ENCODE measurements at regions not wholly inside any gene's neighbourhood (a gene's known extent, or its start where the extent isn't known, plus 50 kb on each side); places are given as distances from the start of the nearest gene placed in this dataset.

DNA sequence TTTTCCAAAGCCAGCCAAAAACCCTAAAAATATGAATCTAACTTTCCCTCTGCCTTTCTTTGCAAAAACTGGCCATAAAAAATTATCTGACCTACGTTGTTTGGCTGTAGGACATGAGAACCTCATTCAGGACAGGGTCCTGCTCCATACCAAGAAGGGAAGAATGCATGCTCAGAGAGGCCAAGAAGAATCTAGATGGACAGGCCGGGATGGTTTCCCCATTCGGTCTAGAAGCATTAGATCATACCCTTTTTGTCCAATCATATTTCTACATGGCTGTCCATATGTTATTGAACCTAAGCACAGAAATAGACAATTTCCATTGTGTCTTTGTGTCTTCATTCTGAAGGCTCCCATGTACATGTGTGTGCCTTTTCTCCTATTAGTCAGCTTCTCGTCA lies 2120.4 kb upstream of the PIK3C3 start (continued):
- TF ChIP-seq, protein P1, sequence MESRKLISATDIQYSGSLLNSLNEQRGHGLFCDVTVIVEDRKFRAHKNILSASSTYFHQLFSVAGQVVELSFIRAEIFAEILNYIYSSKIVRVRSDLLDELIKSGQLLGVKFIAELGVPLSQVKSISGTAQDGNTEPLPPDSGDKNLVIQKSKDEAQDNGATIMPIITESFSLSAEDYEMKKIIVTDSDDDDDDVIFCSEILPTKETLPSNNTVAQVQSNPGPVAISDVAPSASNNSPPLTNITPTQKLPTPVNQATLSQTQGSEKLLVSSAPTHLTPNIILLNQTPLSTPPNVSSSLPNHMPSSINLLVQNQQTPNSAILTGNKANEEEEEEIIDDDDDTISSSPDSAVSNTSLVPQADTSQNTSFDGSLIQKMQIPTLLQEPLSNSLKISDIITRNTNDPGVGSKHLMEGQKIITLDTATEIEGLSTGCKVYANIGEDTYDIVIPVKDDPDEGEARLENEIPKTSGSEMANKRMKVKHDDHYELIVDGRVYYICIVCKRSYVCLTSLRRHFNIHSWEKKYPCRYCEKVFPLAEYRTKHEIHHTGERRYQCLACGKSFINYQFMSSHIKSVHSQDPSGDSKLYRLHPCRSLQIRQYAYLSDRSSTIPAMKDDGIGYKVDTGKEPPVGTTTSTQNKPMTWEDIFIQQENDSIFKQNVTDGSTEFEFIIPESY (IDR thresholded peaks at IDR 0.05), result no peak

DNA sequence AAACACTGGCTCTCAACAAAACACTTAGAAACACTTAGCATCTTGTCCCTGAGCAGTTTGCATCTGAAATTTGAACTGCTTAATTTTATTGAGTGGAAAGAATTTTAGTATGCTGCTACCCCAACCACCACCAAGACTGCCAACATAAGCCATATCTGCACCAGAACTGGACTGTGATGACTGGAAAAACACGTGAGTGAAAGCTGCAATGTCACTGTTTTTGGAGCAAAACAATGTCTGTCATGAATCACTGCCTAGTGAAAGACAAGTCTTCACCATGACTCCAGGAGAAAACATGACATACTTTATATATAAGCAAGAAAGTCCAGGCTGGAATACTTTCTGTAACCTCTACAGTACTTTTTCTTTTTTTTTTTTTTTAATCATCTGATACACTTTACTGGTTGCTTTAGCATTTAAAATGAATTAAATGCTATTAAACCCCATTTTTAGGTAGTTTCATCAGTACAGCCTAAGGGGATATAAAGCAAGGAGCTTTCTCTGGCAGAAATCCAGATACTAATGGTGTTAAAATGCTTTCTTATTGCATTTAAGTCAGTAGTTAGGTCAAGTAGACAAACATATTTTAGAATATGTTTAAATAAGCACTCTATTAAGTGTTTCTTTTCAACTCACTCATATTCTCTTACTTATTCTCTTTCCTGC lies 2129.4 kb upstream of the PIK3C3 start:
- CTCF ChIA-PET, result no interaction called here
- BruUV-seq (replicated peaks), result no TSS peak
- 0% methylated on average over 1 of the region's 1 CpG for WGBS (ENCODE audit: insufficient coverage, insufficient replicate concordance, low lambda C conversion rate, missing lambda C conversion rate)

More for the DNA sequence above, 2129.4 kb upstream of the PIK3C3 start:
- ATAC-seq (no peak), FAIRE-seq (no peak), DNase-seq (ENCODE audit: low read depth, low spot score) (no peak)
- no peak overlapping the region for H2AFZ ChIP-seq (ENCODE audit: control insufficient read depth, low read depth, low read length)
- ChIA-PET POLR2A (no interaction called here), SMC1A (ENCODE audit: uncharacterized antibody, unreplicated experiment) (interaction anchor here (1.5 kb wide), 1 partner anchor 11 kb away, joined by 3 read pairs; no protein-coding TSS in a partner anchor), RAD21 (ENCODE audit: unreplicated experiment) (no interaction called here)
- no peak overlapping the region for H3K4me3 ChIP-seq
- no peaks in the 10 kb centered on the region for H3K9me3 ChIP-seq (replicated peaks; ENCODE audit: control insufficient read depth, insufficient read depth, low read length)
- H3K79me2 ChIP-seq (ENCODE audit: control insufficient read depth, insufficient read depth, low read length), result no peaks in the 10 kb centered on the region
- H3K27ac ChIP-seq (ENCODE audit: control insufficient read depth, insufficient read depth), result no peak overlapping the region
- H3K4me2 ChIP-seq (ENCODE audit: control insufficient read depth, insufficient read depth), result no peak overlapping the region
- TF ChIP-seq MXI1 (IDR thresholded peaks at IDR 0.05; ENCODE audit: low read depth, low read length) (no peak), ZNF217 (IDR thresholded peaks at IDR 0.05) (no peak), BCL11A (IDR thresholded peaks at IDR 0.05; ENCODE audit: low read depth, low read length) (no peak), PML (IDR thresholded peaks at IDR 0.05; ENCODE audit: low read length) (no peak), TARDBP (IDR thresholded peaks at IDR 0.05; ENCODE audit: borderline replicate concordance) (no peak), IKZF1 (conservative IDR thresholded peaks at IDR 0.05) (no peak), CBX3 (IDR thresholded peaks at IDR 0.05; ENCODE audit: borderline replicate concordance, low read depth) (no peak), FOXK2 (IDR thresholded peaks at IDR 0.05) (no peak), NFIC (IDR thresholded peaks at IDR 0.05; ENCODE audit: low read depth, low read length) (no peak), POLR2A (IDR thresholded peaks at IDR 0.05; ENCODE audit: low read depth, low read length) (no peak), JUNB (IDR thresholded peaks at IDR 0.05) (no peak)
- TF ChIP-seq, protein P2, sequence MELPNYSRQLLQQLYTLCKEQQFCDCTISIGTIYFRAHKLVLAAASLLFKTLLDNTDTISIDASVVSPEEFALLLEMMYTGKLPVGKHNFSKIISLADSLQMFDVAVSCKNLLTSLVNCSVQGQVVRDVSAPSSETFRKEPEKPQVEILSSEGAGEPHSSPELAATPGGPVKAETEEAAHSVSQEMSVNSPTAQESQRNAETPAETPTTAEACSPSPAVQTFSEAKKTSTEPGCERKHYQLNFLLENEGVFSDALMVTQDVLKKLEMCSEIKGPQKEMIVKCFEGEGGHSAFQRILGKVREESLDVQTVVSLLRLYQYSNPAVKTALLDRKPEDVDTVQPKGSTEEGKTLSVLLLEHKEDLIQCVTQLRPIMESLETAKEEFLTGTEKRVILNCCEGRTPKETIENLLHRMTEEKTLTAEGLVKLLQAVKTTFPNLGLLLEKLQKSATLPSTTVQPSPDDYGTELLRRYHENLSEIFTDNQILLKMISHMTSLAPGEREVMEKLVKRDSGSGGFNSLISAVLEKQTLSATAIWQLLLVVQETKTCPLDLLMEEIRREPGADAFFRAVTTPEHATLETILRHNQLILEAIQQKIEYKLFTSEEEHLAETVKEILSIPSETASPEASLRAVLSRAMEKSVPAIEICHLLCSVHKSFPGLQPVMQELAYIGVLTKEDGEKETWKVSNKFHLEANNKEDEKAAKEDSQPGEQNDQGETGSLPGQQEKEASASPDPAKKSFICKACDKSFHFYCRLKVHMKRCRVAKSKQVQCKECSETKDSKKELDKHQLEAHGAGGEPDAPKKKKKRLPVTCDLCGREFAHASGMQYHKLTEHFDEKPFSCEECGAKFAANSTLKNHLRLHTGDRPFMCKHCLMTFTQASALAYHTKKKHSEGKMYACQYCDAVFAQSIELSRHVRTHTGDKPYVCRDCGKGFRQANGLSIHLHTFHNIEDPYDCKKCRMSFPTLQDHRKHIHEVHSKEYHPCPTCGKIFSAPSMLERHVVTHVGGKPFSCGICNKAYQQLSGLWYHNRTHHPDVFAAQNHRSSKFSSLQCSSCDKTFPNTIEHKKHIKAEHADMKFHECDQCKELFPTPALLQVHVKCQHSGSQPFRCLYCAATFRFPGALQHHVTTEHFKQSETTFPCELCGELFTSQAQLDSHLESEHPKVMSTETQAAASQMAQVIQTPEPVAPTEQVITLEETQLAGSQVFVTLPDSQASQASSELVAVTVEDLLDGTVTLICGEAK (IDR thresholded peaks at IDR 0.05; ENCODE audit: borderline replicate concordance), result no peak
- TF ChIP-seq, protein P3, sequence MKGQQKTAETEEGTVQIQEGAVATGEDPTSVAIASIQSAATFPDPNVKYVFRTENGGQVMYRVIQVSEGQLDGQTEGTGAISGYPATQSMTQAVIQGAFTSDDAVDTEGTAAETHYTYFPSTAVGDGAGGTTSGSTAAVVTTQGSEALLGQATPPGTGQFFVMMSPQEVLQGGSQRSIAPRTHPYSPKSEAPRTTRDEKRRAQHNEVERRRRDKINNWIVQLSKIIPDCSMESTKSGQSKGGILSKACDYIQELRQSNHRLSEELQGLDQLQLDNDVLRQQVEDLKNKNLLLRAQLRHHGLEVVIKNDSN (IDR thresholded peaks at IDR 0.05; ENCODE audit: borderline replicate concordance, extremely low read length, insufficient read depth, low read depth, low read length), result no peak
- no peaks in the 10 kb centered on the region for H4K20me1 ChIP-seq (ENCODE audit: control insufficient read depth, insufficient read depth)
- H3K36me3 ChIP-seq (ENCODE audit: control insufficient read depth in 2 of 2, insufficient read depth in 2 of 2, low read length in 1 of 2), result no peaks in the 10 kb centered on the region
- intact Hi-C loops (cut with micrococcal nuclease; ENCODE audit: unreplicated experiment) (no loop called here), in situ Hi-C loops (cut with MboI) (no loop called here)
- H3K4me1 ChIP-seq (ENCODE audit: control insufficient read depth, insufficient read depth, low read length), result no peaks in the 10 kb centered on the region
- no peak overlapping the region for H3K9ac ChIP-seq (ENCODE audit: control insufficient read depth, insufficient read depth, low read length)
- H3K27me3 ChIP-seq (replicated peaks in 1 of 2; ENCODE audit: control insufficient read depth in 2 of 2, insufficient read depth in 2 of 2, low read length in 1 of 2), result no peaks in the 10 kb centered on the region

Data from GM12878 (cell line).